ENCODE measurements at regions not wholly inside any gene's neighbourhood (a gene's known extent, or its start where the extent isn't known, plus 50 kb on each side); places are given as distances from the start of the nearest gene placed in this dataset.

- 0 out of 2 replicates have a peak, but pooled peaks cover 5% of the 10 kb centered on the region for H3K4me1 ChIP-seq (ENCODE audit: control insufficient read depth, insufficient read depth, low read length)
Measured at GRCh38 chr3:196144383-196145105, 62.7 kb upstream of the TFRC start.

GRCh38 chr3:196143708-196144382 lies 62.0 kb upstream of the TFRC start:
- in situ Hi-C loops (cut with HindIII; ENCODE audit: low pct_unique_long_range_greater_than_20kb, low sequenced_read_pairs) (no loop called here), intact Hi-C loops (cut with micrococcal nuclease; ENCODE audit: unreplicated experiment) (no loop called here)
- ATAC-seq, result no peak
- no peak for DNase-seq (ENCODE audit: low read depth, low spot score)
- no TSS peak for BruUV-seq (replicated peaks)
- no peak for TF ChIP-seq CTCF (IDR thresholded peaks at IDR 0.05)
- TF ChIP-seq REST (IDR thresholded peaks at IDR 0.05; ENCODE audit: insufficient read depth in 1 of 2, low read depth in 2 of 2, low read length in 1 of 2), result no peak
- no peak for TF ChIP-seq POLR2AphosphoS5 (IDR thresholded peaks at IDR 0.05; ENCODE audit: low read depth, low read length)
- no peak for TF ChIP-seq SIN3A (IDR thresholded peaks at IDR 0.05; ENCODE audit: borderline replicate concordance, insufficient read depth, low read depth, low read length)
- H3K9me3 ChIP-seq (ENCODE audit: control insufficient read depth, insufficient read depth, low read depth, low read length), result no peaks in the 10 kb centered on the region
- ChIA-PET CTCF (no interaction called here), POLR2A (no interaction called here)
- no peaks in the 10 kb centered on the region for H3K27me3 ChIP-seq (ENCODE audit: control insufficient read depth, insufficient read depth, low read length)
- no peak overlapping the region for H3K4me3 ChIP-seq (ENCODE audit: low read depth in 2 of 2, low read length in 2 of 2)
- no peaks in the 10 kb centered on the region for H3K36me3 ChIP-seq (ENCODE audit: control insufficient read depth, insufficient read depth, low read length)
- H3K4me1 ChIP-seq (ENCODE audit: control insufficient read depth, insufficient read depth, low read length), result 0 out of 2 replicates have a peak, but pooled peaks cover 5% of the 10 kb centered on the region
- no peak overlapping the region for H3K27ac ChIP-seq (ENCODE audit: low read length)

More at GRCh38 chr3:196144383-196145105, 62.7 kb upstream of the TFRC start:
- TF ChIP-seq TCF7L2 (IDR thresholded peaks at IDR 0.05; ENCODE audit: low read depth, low read length), result no peak
- no peak for TF ChIP-seq REST (IDR thresholded peaks at IDR 0.05; ENCODE audit: insufficient read depth in 1 of 2, low read depth in 2 of 2, low read length in 1 of 2)
- no peaks in the 10 kb centered on the region for H3K27me3 ChIP-seq (ENCODE audit: control insufficient read depth, insufficient read depth, low read length)
- ChIA-PET CTCF (no interaction called here), POLR2A (no interaction called here)
- H3K9me3 ChIP-seq (ENCODE audit: control insufficient read depth, insufficient read depth, low read depth, low read length), result no peaks in the 10 kb centered on the region
- intact Hi-C loops (cut with micrococcal nuclease; ENCODE audit: unreplicated experiment) (no loop called here), in situ Hi-C loops (cut with HindIII; ENCODE audit: low pct_unique_long_range_greater_than_20kb, low sequenced_read_pairs) (no loop called here)
- no peak overlapping the region for H3K4me3 ChIP-seq (ENCODE audit: low read depth in 2 of 2, low read length in 2 of 2)
- no TSS peak for BruUV-seq (replicated peaks)
- no peak for DNase-seq (ENCODE audit: low read depth, low spot score)
- no peak for ATAC-seq
- no peak overlapping the region for H3K27ac ChIP-seq (ENCODE audit: low read length)
- no peaks in the 10 kb centered on the region for H3K36me3 ChIP-seq (ENCODE audit: control insufficient read depth, insufficient read depth, low read length)

All from Panc1 (cell line).